GM23338 (cell line): ENCODE measurements at regions not wholly inside any gene's neighbourhood (a gene's known extent, or its start where the extent isn't known, plus 50 kb on each side); places are given as distances from the start of the nearest gene placed in this dataset.

Experiments
- ATAC-seq: fragments of 200-7000 bp; cut with Tn5 transposase; 3 replicates; pipeline ENCODE4 v1.9.1; 2020
- DNase-seq: peaks from one replicate; pipeline ENCODE4 v3.0.0-alpha.2; 2015; ENCODE audit warnings: low spot score
- H2AFZ ChIP-seq: fragments of 200-600 bp; sonication (generic); 2 replicates; pipeline ENCODE4 v1.8.0; 2016; ENCODE audit warnings: antibody characterized with exemption, mild to moderate bottlenecking, moderate library complexity
- H3F3A ChIP-seq: fragments of 200-600 bp; sonication (generic); replicated peaks from 2 replicates; pipeline ENCODE4 v1.8.0; 2017; ENCODE audit warnings: antibody characterized with exemption, mixed run types, low read depth
- H3K27ac ChIP-seq: fragments of 200-600 bp; sonication (generic); 2 replicates; pipeline ENCODE4 v1.6.1; 2016; ENCODE audit warnings: low read depth
- H3K27me3 ChIP-seq: fragments of 200-600 bp; sonication (generic); 2 replicates; pipeline ENCODE4 v1.8.0; 2016; ENCODE audit warnings: mild to moderate bottlenecking, mixed run types, moderate library complexity; ENCODE audit not compliant: insufficient read depth
- H3K36me3 ChIP-seq: fragments of 200-600 bp; sonication (generic); 2 replicates; pipeline ENCODE4 v1.8.0; 2016; ENCODE audit warnings: mild to moderate bottlenecking; ENCODE audit not compliant: insufficient read depth
- H3K4me1 ChIP-seq: fragments of 200-600 bp; sonication (generic); 2 replicates; pipeline ENCODE4 v1.8.0; 2016; ENCODE audit warnings: mild to moderate bottlenecking, moderate library complexity; ENCODE audit not compliant: insufficient read depth
- H3K4me2 ChIP-seq: fragments of 200-600 bp; sonication (generic); 2 replicates; pipeline ENCODE4 v1.7.1; 2017; ENCODE audit warnings: mixed run types
- H3K4me3 ChIP-seq: fragments of 200-600 bp; sonication (generic); 2 replicates; pipeline ENCODE4 v1.6.1; 2016; ENCODE audit warnings: mixed run types
- H3K79me2 ChIP-seq: fragments of 200-600 bp; sonication (generic); replicated peaks from 2 replicates; pipeline ENCODE4 v1.8.0; 2017; ENCODE audit warnings: mild to moderate bottlenecking; ENCODE audit not compliant: insufficient read depth
- H3K9me2 ChIP-seq: fragments of 200-600 bp; sonication (generic); 2 replicates; pipeline ENCODE4 v1.8.0; 2017; ENCODE audit not compliant: insufficient read depth
- H4K20me1 ChIP-seq: fragments of 200-600 bp; sonication (generic); replicated peaks from 2 replicates; pipeline ENCODE4 v1.8.0; 2017; ENCODE audit warnings: mild to moderate bottlenecking; ENCODE audit not compliant: insufficient read depth
- H3K27ac Mint-ChIP-seq: 2 replicates; pipeline ENCODE4 v1.8.0; 2020; ENCODE audit warnings: inconsistent platforms, mild to moderate bottlenecking, moderate library complexity, mixed read lengths
- H3K27me3 Mint-ChIP-seq: 3 replicates; pipeline ENCODE4 v1.8.0; 2022; ENCODE audit warnings: low read depth, mild to moderate bottlenecking, moderate library complexity, mixed read lengths, inconsistent platforms; ENCODE audit not compliant: insufficient read depth, poor library complexity
- H3K36me3 Mint-ChIP-seq: 3 replicates; pipeline ENCODE4 v1.8.0; 2021; ENCODE audit warnings: low read depth, mild to moderate bottlenecking, inconsistent platforms, moderate library complexity, mixed read lengths
- H3K4me1 Mint-ChIP-seq: 3 replicates; pipeline ENCODE4 v1.8.0; 2020; ENCODE audit warnings: mild to moderate bottlenecking, inconsistent platforms, mixed read lengths
- H3K4me3 Mint-ChIP-seq: 3 replicates; pipeline ENCODE4 v1.8.0; 2021; ENCODE audit warnings: moderate library complexity, mild to moderate bottlenecking, inconsistent platforms, mixed read lengths
- H3K9me3 Mint-ChIP-seq: 3 replicates; pipeline ENCODE4 v1.8.0; 2020; ENCODE audit warnings: moderate library complexity, mild to moderate bottlenecking, inconsistent platforms, mixed read lengths
- EZH2 ChIP-seq: fragments of 200-600 bp; sonication (generic); IDR thresholded peaks from one replicate; pipeline ENCODE4 v1.8.0; 2017; ENCODE audit warnings: antibody characterized with exemption, mild to moderate bottlenecking, low read depth; ENCODE audit not compliant: unreplicated experiment
- JUNB ChIP-seq: IDR thresholded peaks from one replicate; pipeline ENCODE4 v1.6.1; 2016; ENCODE audit warnings: antibody characterized with exemption; ENCODE audit not compliant: unreplicated experiment
- NANOG ChIP-seq: IDR thresholded peaks from 2 replicates; pipeline ENCODE4 v1.6.1; 2016; ENCODE audit warnings: antibody characterized with exemption, borderline replicate concordance
- POLR2AphosphoS5 ChIP-seq: IDR thresholded peaks from 2 replicates; pipeline ENCODE4 v1.6.1; 2016; ENCODE audit warnings: antibody characterized with exemption, low read depth
- STAT1 ChIP-seq: IDR thresholded peaks from one replicate; pipeline ENCODE4 v1.6.1; 2016; ENCODE audit warnings: antibody characterized with exemption; ENCODE audit not compliant: unreplicated experiment
- ZNF331 ChIP-seq: fragments of 250-450 bp; sonication (Bioruptor Pico); IDR thresholded peaks from 2 replicates; pipeline ENCODE4 v1.5.0; 2020; ENCODE audit warnings: low read depth, mild to moderate bottlenecking, moderate library complexity
- TF ChIP-seq, protein P1 (sequence below): fragments of 250-450 bp; sonication (Bioruptor Pico); IDR thresholded peaks from 2 replicates; pipeline ENCODE4 v1.5.0; 2020; ENCODE audit warnings: mild to moderate bottlenecking, moderate library complexity
- TF ChIP-seq, protein P2 (sequence below): IDR thresholded peaks from 2 replicates; pipeline ENCODE4 v1.6.1; 2016; ENCODE audit warnings: antibody characterized with exemption
- TF ChIP-seq, protein P3 (sequence below), 2 experiments: fragments of 200-600 bp in 1 of 2; sonication (generic) in 1 of 2; conservative IDR thresholded peaks; 2 replicates each; pipeline versions ENCODE4 v1.5.1 to v1.6.1; 2016 to 2017; ENCODE audit warnings: antibody characterized with exemption in 2 of 2, low read depth in 2 of 2, mild to moderate bottlenecking in 2 of 2, moderate library complexity in 1 of 2
- TF ChIP-seq, protein P4 (sequence below): IDR thresholded peaks from one replicate; pipeline ENCODE4 v1.6.1; 2018; ENCODE audit warnings: antibody characterized with exemption; ENCODE audit not compliant: unreplicated experiment

DNA sequence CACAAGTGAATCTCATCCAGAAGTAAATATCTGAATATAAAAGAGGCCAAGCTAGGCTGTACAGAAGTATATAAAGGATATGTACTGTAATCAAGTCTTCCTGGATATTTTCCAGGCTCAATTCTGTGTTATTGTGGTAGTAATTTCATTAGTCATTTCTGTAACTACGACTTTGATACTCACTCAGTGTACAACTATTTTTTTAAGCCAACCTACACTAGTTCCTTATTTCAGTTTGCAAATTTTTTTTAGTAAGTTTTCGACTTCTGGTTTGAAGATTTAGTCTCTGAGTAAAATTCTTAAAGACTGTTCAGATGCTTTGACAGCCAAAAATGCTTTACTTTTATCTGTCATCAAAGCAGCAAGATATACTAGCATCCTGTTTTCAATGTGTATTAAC is 130.8 kb downstream of the CAPZA3 start (continued):
- TF ChIP-seq JUNB (no peak), NANOG (no peak), POLR2AphosphoS5 (no peak), STAT1 (no peak)
- TF ChIP-seq, protein P1, sequence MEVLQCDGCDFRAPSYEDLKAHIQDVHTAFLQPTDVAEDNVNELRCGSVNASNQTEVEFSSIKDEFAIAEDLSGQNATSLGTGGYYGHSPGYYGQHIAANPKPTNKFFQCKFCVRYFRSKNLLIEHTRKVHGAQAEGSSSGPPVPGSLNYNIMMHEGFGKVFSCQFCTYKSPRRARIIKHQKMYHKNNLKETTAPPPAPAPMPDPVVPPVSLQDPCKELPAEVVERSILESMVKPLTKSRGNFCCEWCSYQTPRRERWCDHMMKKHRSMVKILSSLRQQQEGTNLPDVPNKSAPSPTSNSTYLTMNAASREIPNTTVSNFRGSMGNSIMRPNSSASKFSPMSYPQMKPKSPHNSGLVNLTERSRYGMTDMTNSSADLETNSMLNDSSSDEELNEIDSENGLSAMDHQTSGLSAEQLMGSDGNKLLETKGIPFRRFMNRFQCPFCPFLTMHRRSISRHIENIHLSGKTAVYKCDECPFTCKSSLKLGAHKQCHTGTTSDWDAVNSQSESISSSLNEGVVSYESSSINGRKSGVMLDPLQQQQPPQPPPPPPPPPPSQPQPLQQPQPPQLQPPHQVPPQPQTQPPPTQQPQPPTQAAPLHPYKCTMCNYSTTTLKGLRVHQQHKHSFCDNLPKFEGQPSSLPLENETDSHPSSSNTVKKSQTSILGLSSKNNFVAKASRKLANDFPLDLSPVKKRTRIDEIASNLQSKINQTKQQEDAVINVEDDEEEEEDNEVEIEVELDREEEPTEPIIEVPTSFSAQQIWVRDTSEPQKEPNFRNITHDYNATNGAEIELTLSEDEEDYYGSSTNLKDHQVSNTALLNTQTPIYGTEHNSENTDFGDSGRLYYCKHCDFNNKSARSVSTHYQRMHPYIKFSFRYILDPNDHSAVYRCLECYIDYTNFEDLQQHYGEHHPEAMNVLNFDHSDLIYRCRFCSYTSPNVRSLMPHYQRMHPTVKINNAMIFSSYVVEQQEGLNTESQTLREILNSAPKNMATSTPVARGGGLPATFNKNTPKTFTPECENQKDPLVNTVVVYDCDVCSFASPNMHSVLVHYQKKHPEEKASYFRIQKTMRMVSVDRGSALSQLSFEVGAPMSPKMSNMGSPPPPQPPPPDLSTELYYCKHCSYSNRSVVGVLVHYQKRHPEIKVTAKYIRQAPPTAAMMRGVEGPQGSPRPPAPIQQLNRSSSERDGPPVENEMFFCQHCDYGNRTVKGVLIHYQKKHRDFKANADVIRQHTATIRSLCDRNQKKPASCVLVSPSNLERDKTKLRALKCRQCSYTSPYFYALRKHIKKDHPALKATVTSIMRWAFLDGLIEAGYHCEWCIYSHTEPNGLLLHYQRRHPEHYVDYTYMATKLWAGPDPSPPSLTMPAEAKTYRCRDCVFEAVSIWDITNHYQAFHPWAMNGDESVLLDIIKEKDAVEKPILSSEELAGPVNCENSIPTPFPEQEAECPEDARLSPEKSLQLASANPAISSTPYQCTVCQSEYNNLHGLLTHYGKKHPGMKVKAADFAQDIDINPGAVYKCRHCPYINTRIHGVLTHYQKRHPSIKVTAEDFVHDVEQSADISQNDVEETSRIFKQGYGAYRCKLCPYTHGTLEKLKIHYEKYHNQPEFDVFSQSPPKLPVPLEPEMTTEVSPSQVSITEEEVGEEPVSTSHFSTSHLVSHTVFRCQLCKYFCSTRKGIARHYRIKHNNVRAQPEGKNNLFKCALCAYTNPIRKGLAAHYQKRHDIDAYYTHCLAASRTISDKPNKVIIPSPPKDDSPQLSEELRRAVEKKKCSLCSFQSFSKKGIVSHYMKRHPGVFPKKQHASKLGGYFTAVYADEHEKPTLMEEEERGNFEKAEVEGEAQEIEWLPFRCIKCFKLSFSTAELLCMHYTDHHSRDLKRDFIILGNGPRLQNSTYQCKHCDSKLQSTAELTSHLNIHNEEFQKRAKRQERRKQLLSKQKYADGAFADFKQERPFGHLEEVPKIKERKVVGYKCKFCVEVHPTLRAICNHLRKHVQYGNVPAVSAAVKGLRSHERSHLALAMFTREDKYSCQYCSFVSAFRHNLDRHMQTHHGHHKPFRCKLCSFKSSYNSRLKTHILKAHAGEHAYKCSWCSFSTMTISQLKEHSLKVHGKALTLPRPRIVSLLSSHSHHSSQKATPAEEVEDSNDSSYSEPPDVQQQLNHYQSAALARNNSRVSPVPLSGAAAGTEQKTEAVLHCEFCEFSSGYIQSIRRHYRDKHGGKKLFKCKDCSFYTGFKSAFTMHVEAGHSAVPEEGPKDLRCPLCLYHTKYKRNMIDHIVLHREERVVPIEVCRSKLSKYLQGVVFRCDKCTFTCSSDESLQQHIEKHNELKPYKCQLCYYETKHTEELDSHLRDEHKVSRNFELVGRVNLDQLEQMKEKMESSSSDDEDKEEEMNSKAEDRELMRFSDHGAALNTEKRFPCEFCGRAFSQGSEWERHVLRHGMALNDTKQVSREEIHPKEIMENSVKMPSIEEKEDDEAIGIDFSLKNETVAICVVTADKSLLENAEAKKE (CRISPR knock-in tag) = no peak
- TF ChIP-seq, protein P2, sequence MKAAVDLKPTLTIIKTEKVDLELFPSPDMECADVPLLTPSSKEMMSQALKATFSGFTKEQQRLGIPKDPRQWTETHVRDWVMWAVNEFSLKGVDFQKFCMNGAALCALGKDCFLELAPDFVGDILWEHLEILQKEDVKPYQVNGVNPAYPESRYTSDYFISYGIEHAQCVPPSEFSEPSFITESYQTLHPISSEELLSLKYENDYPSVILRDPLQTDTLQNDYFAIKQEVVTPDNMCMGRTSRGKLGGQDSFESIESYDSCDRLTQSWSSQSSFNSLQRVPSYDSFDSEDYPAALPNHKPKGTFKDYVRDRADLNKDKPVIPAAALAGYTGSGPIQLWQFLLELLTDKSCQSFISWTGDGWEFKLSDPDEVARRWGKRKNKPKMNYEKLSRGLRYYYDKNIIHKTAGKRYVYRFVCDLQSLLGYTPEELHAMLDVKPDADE = no peak

DNA sequence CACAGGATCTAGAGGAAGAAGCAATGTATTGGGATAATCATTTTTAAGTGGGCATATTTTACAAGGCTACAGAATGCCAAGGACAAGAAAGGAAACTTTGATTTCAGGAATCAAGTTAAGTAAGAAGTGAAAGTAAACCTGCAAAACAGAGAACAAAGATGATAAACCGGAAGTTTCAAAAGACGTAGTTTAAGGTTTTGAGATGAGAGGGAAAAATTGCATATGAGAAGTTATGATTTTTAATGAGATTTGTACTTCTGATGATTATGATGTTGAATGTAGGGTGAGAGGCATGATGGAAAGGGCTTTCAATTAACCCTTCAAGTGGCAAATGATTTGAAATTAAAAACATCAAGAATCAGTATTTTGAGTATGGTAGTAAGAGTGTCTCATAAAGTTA is 134.9 kb downstream of the CAPZA3 start:
- no peak for ATAC-seq
- H3K27ac Mint-ChIP-seq = no peak overlapping the region
- DNase-seq = no peak
- Histone ChIP-seq H3K36me3 (no peaks in the 10 kb centered on the region), H3K4me1 (peaks cover 10% of the 10 kb centered on the region), H4K20me1 (no peaks in the 10 kb centered on the region), H2AFZ (peak overlapping the region; percentile 24; the same call in 1 of the 2 replicates), H3F3A (peaks cover 4% of the 10 kb centered on the region; the same call in 1 of the 2 replicates), H3K27me3 (no peaks in the 10 kb centered on the region), H3K4me3 (no peak overlapping the region), H3K9me2 (peaks cover 7% of the 10 kb centered on the region), H3K27ac (no peak overlapping the region), H3K79me2 (no peaks in the 10 kb centered on the region), H3K4me2 (no peak overlapping the region)
- peaks cover 14% of the 10 kb centered on the region for H3K36me3 Mint-ChIP-seq
- peaks cover 8% of the 10 kb centered on the region for H3K4me1 Mint-ChIP-seq
- no peak overlapping the region for H3K4me3 Mint-ChIP-seq
- peaks cover 14% of the 10 kb centered on the region; the same call in 2 of the 3 replicates for H3K9me3 Mint-ChIP-seq
- peaks cover 2% of the 10 kb centered on the region for H3K27me3 Mint-ChIP-seq
- TF ChIP-seq, protein P3, sequence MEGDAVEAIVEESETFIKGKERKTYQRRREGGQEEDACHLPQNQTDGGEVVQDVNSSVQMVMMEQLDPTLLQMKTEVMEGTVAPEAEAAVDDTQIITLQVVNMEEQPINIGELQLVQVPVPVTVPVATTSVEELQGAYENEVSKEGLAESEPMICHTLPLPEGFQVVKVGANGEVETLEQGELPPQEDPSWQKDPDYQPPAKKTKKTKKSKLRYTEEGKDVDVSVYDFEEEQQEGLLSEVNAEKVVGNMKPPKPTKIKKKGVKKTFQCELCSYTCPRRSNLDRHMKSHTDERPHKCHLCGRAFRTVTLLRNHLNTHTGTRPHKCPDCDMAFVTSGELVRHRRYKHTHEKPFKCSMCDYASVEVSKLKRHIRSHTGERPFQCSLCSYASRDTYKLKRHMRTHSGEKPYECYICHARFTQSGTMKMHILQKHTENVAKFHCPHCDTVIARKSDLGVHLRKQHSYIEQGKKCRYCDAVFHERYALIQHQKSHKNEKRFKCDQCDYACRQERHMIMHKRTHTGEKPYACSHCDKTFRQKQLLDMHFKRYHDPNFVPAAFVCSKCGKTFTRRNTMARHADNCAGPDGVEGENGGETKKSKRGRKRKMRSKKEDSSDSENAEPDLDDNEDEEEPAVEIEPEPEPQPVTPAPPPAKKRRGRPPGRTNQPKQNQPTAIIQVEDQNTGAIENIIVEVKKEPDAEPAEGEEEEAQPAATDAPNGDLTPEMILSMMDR (conservative IDR thresholded peaks at IDR 0.05; ENCODE audit: low read depth in 2 of 2) = no peak
- TF ChIP-seq STAT1 (no peak), EZH2 (no peak), JUNB (no peak), ZNF331 (no peak)
- TF ChIP-seq, protein P4, sequence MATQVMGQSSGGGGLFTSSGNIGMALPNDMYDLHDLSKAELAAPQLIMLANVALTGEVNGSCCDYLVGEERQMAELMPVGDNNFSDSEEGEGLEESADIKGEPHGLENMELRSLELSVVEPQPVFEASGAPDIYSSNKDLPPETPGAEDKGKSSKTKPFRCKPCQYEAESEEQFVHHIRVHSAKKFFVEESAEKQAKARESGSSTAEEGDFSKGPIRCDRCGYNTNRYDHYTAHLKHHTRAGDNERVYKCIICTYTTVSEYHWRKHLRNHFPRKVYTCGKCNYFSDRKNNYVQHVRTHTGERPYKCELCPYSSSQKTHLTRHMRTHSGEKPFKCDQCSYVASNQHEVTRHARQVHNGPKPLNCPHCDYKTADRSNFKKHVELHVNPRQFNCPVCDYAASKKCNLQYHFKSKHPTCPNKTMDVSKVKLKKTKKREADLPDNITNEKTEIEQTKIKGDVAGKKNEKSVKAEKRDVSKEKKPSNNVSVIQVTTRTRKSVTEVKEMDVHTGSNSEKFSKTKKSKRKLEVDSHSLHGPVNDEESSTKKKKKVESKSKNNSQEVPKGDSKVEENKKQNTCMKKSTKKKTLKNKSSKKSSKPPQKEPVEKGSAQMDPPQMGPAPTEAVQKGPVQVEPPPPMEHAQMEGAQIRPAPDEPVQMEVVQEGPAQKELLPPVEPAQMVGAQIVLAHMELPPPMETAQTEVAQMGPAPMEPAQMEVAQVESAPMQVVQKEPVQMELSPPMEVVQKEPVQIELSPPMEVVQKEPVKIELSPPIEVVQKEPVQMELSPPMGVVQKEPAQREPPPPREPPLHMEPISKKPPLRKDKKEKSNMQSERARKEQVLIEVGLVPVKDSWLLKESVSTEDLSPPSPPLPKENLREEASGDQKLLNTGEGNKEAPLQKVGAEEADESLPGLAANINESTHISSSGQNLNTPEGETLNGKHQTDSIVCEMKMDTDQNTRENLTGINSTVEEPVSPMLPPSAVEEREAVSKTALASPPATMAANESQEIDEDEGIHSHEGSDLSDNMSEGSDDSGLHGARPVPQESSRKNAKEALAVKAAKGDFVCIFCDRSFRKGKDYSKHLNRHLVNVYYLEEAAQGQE = no peak
